SH-SY5Y (cell line): ENCODE measurements at regions not wholly inside any gene's neighbourhood (a gene's known extent, or its start where the extent isn't known, plus 50 kb on each side); places are given as distances from the start of the nearest gene placed in this dataset.

Source experiments
- GATA2 ChIP-seq: IDR thresholded peaks from 2 replicates; pipeline ENCODE4 v1.6.1; 2011; ENCODE audit warnings: mild to moderate bottlenecking, low read depth, low read length
- GATA3 ChIP-seq: IDR thresholded peaks from 2 replicates; pipeline ENCODE4 v1.6.1; 2011; ENCODE audit warnings: low read depth, mild to moderate bottlenecking, low read length, moderate library complexity

DNA sequence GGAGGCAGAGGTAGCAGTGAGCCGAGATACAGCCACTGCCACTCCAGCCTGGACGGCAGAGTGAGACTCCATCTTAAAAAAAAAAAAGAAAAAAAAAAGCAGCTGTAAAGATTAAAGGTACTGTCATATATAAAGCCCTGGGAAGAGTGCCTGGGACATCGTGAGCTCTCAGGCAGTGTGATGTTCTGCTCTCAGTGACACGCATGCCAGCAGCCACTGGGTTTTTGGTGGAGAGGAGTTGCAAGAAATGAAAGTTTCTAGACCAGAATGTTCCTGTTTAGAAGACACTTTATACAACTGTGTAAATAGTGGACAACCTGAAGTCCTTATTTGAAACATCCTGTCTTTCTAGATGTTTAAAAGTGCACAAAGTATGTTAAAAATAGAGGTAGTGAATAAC lies 213.2 kb downstream of the IRF8 start:
- TF ChIP-seq GATA2 (no peak), GATA3 (no peak)

DNA sequence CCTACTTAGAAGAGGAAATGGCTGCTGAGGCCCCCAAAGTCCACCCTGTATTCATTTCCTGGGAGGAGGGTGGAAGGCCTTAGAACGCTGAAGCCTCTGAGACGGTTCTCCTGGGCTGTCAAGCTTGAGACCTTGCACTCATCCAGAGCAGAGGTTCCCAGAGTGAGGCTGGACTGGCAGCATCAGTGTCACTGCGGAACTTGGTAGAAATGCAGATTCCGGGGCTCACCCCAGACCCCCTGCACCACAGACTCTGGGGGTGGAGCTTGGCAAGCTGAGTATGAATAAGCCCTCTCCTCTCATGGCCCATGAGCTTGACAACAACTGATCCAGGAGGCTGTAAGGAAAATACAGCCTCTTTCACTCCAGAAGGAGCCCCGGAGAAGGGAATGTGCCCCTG lies 218.3 kb downstream of the IRF8 start:
- TF ChIP-seq GATA3: no peak
- TF ChIP-seq GATA2: no peak

- TF ChIP-seq GATA3 (no peak), GATA2 (no peak)
These were observed 218.8 kb downstream of the IRF8 start for GRCh38 chr16:86117756-86118155.

GRCh38 chr16:86118467-86119307 lies 219.7 kb downstream of the IRF8 start:
- TF ChIP-seq GATA3: no peak
- no peak for TF ChIP-seq GATA2

DNA sequence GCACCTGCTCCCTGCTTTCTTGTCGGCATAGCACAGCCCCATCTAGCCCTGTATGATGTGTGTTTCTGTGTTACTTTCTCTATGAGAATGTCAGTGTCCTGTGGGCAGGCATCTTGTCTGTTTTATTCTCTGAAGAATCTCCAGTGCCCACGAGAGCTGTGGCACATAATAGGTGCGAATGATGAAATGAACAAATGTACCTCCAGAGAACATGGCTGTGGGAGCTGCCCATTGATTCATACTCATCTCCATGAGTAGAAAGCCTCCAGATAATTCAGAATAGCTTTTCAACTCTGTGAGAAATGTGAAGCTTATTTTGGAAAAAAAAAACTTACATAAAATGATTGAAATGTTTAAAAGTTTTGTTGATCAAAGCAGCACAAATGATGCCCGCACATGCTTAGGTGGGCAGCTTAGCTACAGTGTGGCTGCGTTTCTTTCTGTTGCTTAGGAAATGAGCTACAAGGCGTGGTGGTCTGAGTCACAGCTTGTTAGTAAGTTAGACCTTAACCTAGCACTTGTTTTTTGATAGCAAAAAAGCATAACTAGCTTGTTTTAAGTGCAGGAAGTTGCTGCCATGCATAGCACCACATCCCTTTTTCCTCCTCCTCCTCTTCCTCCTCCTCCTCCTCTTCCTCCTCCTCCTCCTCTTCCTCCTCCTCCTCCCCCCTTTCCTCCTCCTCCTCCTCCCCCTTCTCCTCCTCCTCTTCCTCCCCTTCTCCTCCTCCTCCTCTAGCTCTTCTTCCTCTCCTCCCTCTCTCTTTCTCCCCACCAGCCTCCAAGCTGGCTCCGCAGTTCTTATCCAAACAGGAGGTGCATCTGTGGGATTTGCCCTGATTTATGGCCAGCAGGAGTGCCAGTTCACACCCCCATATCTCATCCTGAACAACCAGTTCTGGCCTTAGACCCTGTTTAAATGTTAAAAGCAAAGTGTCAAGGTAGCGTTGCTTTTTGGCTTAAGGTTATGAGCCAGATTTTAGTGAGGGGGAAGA lies 221.5 kb downstream of the IRF8 start:
- TF ChIP-seq GATA2: no peak
- no peak for TF ChIP-seq GATA3

- TF ChIP-seq GATA3: no peak
- no peak for TF ChIP-seq GATA2
These were observed 222.5 kb downstream of the IRF8 start for GRCh38 chr16:86121374-86122010.

DNA sequence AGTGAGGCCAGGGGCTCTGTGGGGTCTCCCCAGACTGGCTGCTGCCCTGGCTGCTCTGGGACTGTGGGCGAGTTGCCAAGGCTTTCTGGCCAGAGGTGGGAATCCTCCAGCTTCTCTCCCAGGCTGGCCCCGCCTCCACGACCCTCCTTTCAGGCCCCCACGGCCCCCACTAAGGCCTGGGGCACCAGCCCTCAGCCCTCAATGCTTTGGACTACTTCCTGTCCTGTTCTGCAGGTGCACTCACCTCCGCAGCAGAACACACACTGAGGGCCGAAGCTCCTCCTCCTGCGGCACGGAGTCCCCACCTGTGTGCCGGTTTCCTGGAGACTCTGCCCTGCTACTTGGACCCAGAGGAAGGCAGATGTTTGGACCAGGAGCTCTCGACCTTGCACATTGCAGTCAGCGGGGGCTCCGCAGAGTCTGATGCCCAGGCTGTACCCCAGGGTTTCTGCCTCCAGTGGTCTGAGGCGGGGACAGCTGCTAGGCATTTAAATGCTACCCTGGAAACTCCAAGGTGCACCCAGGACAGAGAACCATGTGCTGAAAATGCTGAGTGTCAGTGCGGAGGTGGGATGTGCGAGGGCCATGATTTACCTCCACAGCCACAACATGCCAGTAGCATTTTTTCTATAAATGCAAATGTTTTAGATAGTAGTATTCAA lies 223.8 kb downstream of the IRF8 start:
- TF ChIP-seq GATA3 (no peak), GATA2 (no peak)

GRCh38 chr16:86124321-86124720 lies 225.4 kb downstream of the IRF8 start:
- TF ChIP-seq GATA2 (no peak), GATA3 (no peak)

DNA sequence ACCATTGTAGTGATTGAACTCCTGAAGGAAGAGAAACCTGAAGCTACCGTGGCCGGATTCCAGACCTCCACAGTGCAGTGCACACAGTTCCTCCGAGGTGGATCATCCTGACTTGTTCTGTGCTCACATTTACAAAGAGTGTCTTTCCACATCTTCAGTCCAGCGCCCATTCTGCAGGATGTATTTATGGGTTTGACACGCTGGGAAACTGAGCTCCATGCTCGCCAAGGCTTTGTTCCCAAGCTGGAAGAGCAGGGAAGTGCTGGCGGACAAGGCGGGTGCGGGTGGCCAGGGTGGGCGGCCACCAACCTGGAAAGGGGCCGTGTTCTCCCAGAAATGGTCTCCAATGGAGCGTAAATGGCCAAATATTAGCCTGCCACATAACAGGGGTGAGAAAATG lies 227.9 kb downstream of the IRF8 start:
- no peak for TF ChIP-seq GATA2
- no peak for TF ChIP-seq GATA3

- TF ChIP-seq GATA2: no peak
These were observed 228.4 kb downstream of the IRF8 start for GRCh38 chr16:86127366-86127765.

- TF ChIP-seq GATA2 (no peak), GATA3 (no peak)
These were observed 229.3 kb downstream of the IRF8 start for GRCh38 chr16:86128246-86128645.

DNA sequence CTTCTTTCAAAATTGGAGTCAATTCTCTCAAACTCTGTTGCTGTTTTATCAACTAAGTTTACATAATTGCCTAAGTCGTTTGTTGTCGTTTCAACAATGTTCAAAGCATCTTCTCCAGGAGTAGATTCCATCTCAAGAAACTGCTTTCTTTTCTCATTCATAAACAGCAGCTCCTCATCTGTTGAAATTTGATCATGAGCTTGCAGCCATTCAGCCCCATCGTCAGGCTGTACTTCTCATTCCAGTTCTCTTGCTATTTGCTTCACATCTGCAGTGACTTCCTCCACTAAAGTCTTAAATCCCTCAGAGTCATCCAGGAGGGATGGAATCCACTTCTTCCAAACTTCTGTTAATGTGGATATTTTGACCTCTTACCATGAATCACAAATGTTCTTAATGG lies 230.6 kb downstream of the IRF8 start:
- TF ChIP-seq GATA2: no peak
- no peak for TF ChIP-seq GATA3

- TF ChIP-seq GATA3 (no peak), GATA2 (no peak)
These were observed 234.4 kb downstream of the IRF8 start for GRCh38 chr16:86133377-86133776.
